ENCODE measurements at regions not wholly inside any gene's neighbourhood (a gene's known extent, or its start where the extent isn't known, plus 50 kb on each side); places are given as distances from the start of the nearest gene placed in this dataset.

DNA sequence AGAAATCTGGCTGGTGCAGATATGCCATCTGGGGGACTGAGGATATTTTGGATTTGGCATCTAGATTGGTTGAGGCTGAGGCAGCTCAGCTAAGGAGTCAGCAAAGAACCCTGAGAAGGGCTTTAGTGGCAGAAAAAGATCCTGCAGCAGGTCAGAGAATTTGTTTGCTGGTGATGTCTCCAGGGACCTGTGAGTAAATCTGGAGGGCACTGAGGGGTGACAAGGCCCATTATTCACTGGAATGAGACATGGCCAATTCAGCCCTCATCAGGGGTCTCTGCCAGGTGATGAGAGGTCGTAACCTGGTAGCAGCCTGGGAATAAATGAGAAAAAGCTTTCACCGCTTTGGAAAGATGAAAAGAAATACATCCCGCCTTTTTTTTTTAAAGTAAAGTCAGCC lies 118.3 kb upstream of the FBXL4 start:
- no peak for DNase-seq (ENCODE audit: low read depth)

DNA sequence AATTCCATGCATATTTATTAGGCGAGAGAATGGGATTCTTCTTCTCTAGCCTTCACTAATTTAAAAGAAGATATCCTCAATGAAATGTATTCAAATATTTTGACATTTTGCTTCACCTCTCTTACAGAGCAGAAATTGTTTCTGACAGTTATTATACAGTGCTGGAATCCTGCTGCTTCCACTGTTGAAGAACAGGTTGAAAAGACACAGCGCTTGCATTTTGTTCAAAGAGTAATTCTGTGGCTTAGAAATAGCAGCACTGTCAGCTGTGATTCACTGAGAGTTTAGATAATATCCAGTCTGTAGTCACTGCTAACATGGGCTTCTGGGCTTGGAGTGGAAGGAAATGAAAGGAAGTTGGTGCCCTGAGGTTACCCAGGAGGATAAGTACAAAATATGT lies 117.1 kb upstream of the FBXL4 start:
- no peak for DNase-seq (ENCODE audit: low read depth)

- no peak for DNase-seq (ENCODE audit: low read depth)
Observed at GRCh38 chr6:99036672-99037071, 88.9 kb upstream of the FBXL4 start.

GRCh38 chr6:99032396-99032795 lies 84.7 kb upstream of the FBXL4 start:
- no peak for DNase-seq (ENCODE audit: low read depth)

- no peak for DNase-seq (ENCODE audit: low read depth)
Observed at GRCh38 chr6:99031957-99032356, 84.2 kb upstream of the FBXL4 start.

DNA sequence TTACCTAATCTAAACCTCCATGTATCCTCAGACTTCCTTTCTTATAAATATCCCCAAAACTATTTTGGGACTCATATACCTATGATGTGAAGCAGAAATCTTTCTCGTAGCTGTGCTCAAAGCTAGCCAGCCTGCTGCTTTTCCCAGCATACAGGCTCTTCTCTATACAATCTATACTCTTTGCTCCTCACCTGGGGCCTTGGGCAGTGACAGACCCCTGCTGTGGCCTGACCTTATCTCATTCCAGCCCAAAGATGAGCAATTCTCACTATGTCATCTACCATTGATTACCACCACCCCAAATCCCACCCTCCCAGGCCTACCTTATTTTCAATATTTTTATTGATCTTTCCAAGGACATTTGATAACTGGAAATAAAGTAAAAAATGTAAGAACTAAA lies 83.2 kb upstream of the FBXL4 start:
- no peak for DNase-seq (ENCODE audit: low read depth)

- no peak for DNase-seq (ENCODE audit: low read depth)
Observed at GRCh38 chr6:99026135-99026534, 78.4 kb upstream of the FBXL4 start.

DNA sequence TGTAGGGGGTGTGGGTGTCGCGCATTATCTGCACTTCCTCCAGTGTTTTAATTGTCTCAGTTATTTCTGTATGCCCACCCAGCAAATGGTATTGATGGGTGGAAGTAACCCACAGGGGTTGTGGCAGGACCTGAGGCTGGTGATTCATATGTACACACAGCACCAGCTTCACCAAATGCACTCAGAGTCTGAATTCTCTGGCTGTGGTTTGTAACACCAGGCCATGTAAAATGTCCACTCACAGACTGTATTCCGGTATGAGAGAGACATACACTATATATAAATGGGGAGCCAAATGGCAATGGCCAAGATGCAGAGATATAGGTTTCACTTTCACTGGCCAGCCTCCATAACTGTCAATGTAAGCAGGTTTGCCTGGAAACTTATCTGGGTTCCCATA lies 76.3 kb upstream of the FBXL4 start:
- no peak for DNase-seq (ENCODE audit: low read depth)

GRCh38 chr6:99022039-99022609 lies 74.4 kb upstream of the FBXL4 start:
- no peak for DNase-seq (ENCODE audit: low read depth)

GRCh38 chr6:99019381-99019780 lies 71.6 kb upstream of the FBXL4 start:
- DNase-seq (ENCODE audit: low read depth) = no peak

- DNase-seq (ENCODE audit: low read depth) = no peak
Observed at GRCh38 chr6:99017150-99017549, 69.4 kb upstream of the FBXL4 start.

- no peak for DNase-seq (ENCODE audit: low read depth)
Observed at GRCh38 chr6:99016355-99016754, 68.6 kb upstream of the FBXL4 start.

DNA sequence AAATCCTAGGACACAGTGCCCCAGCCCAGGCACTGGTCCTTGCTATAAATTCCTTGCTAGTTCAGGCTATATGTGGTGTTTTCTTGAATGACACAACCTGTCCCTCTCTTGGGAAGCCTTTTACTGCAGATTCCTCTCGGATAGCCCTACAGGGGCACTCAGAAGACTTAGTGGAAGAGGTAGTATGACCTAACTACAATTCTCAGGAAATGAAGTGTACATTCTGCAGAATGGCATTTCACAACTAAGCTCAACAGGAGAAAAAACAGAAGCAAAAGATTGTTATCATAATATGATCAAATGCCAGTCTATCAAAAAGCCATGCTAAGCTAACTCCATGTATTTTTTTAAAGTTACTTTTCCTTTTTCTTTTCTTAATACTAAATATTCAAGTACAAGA lies 66.3 kb upstream of the FBXL4 start:
- no peak for DNase-seq (ENCODE audit: low read depth)

DNA sequence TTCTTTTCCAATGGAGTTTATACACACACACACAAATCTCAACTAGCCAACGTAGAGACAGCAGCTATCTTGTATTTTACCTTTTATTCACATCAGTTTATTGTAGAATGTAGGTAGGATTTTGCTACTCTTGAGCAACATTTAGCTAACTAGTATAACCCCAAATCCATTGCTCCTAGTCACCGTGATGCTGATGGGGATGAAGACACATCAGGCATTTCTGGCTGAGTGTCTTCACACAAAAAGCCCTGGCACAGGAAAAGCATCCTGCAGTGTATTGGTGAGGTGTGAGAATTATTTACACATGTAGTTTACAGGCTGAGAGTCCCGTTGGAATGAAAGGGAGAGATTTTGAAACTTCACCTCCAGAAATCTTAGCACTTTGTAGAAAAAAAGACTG lies 65.9 kb upstream of the FBXL4 start:
- DNase-seq (ENCODE audit: low read depth) = no peak

DNA sequence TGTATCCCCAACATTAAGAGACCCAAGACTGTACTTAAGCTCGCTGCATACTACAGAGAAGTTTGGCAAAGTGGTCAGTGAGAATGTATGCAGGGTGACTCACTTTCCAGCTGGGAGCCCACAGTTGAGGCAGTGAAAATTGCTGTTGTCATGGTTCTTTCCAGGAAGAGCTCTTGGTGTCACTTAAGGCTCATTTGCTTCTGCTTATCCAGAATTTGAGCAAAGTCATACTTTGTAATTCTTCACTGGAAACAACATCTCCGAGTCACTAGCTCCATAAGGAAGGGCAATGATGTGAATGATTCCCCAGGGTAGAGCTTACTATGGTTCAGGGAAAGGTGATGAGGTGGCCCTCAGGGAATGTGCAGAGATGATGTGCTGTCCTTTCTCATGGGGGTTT lies 65.4 kb upstream of the FBXL4 start:
- no peak for DNase-seq (ENCODE audit: low read depth)

DNA sequence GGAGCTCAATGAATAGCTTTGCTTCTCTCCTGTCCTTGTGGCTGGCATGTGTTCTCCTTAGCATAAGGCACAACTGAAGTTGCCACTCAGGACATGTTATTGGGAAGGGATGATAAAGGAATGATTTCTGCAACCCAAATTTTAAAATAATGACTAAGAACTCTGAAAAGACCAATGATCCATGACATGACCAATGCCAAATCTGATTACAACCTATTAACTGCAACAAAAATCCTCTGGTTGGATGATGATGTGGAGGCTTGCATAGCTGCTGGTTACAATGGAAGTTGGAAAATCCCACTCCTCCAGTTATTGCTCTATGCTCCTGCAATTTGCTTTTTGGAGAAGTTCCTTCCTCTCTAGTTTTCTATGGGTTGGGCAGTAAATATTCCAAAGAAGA lies 63.4 kb upstream of the FBXL4 start:
- DNase-seq (ENCODE audit: low read depth) = no peak

DNA sequence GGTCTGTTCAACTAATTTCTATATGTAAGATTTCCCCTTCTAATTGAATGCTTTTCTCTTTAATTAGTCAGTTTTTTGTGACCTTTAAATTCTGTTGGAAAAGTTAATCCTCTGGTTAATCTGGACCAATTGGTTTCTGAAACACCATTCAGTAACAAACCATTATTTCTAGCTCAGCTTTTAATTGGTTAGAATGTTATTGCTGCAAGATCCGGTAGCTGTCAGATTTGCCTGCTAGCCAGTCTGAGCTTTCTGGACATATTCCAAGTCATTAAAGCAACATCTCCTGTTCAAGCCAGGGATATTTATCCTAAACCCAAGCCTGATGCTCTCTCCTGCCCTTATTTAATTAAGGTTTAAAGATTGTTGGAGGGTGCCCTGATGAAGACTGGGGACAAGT lies 55.1 kb upstream of the FBXL4 start:
- DNase-seq (ENCODE audit: low read depth) = no peak

DNA sequence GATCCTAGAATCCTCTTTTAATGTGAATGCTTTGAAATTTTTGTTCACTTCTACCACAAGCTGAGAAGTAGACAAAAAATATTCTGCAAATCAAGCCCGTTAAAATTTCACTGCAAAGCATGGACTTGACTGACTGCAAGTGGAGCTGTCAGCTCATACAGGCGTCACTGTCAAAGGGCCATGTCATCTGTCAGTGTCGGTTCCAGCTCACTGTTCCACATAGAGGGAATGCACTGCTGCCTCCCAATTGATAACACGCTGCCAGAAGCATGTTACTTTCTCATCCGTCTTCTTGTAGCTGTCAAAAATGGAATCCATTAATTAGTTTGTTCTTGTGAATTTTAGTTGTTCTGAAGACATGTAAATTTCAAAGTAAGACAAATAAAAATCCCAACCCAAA lies 50.4 kb upstream of the FBXL4 start:
- no peak for DNase-seq (ENCODE audit: low read depth)
